Endothelial cell (in vitro differentiated cells): ENCODE measurements at regions not wholly inside any gene's neighbourhood (a gene's known extent, or its start where the extent isn't known, plus 50 kb on each side); places are given as distances from the start of the nearest gene placed in this dataset.

Experiments used
- DNase-seq: peaks from one replicate; pipeline ENCODE4 v3.0.0; 2021; ENCODE audit warnings: low spot score
- H3K27ac Mint-ChIP-seq: one replicate; pipeline ENCODE4 v1.8.0; 2021; ENCODE audit warnings: mixed read lengths, inconsistent platforms; ENCODE audit not compliant: unreplicated experiment
- H3K27me3 Mint-ChIP-seq: one replicate; pipeline ENCODE4 v1.8.0; 2021; ENCODE audit warnings: mild to moderate bottlenecking, moderate library complexity, mixed read lengths, inconsistent platforms; ENCODE audit not compliant: unreplicated experiment
- H3K36me3 Mint-ChIP-seq: one replicate; pipeline ENCODE4 v1.8.0; 2021; ENCODE audit warnings: mild to moderate bottlenecking, low read depth, mixed read lengths, inconsistent platforms; ENCODE audit not compliant: unreplicated experiment
- H3K4me1 Mint-ChIP-seq: one replicate; pipeline ENCODE4 v1.8.0; 2021; ENCODE audit warnings: mild to moderate bottlenecking, mixed read lengths, inconsistent platforms; ENCODE audit not compliant: unreplicated experiment
- H3K4me3 Mint-ChIP-seq: one replicate; pipeline ENCODE4 v1.8.0; 2021; ENCODE audit warnings: mild to moderate bottlenecking, mixed read lengths, inconsistent platforms; ENCODE audit not compliant: unreplicated experiment
- H3K9me3 Mint-ChIP-seq: one replicate; pipeline ENCODE4 v1.8.0; 2021; ENCODE audit warnings: mixed read lengths, inconsistent platforms; ENCODE audit not compliant: unreplicated experiment
- CTCF ChIP-seq: fragments of 200-600 bp; sonication (generic); IDR thresholded peaks from one replicate; pipeline ENCODE4 v1.5.0; 2021; ENCODE audit warnings: antibody characterized with exemption; ENCODE audit not compliant: unreplicated experiment

DNA sequence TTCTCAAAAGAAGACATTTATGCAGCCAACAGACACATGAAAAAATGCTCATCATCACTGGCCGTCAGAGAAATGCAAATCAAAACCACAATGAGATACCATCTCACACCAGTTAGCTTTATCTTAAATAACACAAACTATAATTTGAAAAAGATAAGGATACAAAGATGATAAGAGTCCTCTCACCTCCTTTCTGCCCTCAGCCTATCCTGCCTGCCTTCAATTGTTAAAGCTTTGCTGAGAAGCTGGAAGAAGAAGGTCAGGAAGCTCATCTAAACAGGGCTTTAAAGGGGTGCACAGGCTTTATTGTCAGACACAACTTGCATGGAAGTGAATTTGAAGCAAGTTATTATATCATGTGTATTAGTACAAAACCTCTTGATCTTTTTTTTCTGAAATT is 676.3 kb upstream of the GOT2 start:
- no peak for DNase-seq
- H3K27ac Mint-ChIP-seq: no peak overlapping the region
- no peaks in the 10 kb centered on the region for H3K36me3 Mint-ChIP-seq
- no peak overlapping the region for H3K4me3 Mint-ChIP-seq
- no peaks in the 10 kb centered on the region for H3K4me1 Mint-ChIP-seq
- H3K9me3 Mint-ChIP-seq: no peaks in the 10 kb centered on the region
- TF ChIP-seq CTCF: no peak
- H3K27me3 Mint-ChIP-seq: no peaks in the 10 kb centered on the region

DNA sequence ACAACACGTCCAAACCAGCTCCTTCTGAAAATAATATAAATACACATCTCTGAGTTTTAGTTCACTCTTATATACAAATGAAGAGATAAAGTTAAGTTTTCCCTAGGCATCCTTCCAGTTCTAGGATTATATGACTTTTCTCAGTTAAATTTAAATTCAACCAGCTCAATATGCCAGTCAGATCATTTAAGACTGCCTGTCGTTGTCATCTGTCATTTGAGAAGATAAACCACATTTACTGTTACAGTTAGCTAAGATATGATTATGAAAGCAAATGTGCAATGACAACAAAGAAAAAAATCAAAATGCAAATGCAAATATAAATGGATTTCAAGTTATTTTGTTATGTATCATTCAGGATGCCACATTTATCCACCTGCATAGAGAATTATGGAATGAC is 671.7 kb upstream of the GOT2 start:
- H3K27me3 Mint-ChIP-seq: no peaks in the 10 kb centered on the region
- no peaks in the 10 kb centered on the region for H3K36me3 Mint-ChIP-seq
- no peaks in the 10 kb centered on the region for H3K9me3 Mint-ChIP-seq
- H3K4me1 Mint-ChIP-seq: no peaks in the 10 kb centered on the region
- H3K4me3 Mint-ChIP-seq: no peak overlapping the region
- TF ChIP-seq CTCF: no peak
- H3K27ac Mint-ChIP-seq: no peak overlapping the region
- DNase-seq: no peak

DNA sequence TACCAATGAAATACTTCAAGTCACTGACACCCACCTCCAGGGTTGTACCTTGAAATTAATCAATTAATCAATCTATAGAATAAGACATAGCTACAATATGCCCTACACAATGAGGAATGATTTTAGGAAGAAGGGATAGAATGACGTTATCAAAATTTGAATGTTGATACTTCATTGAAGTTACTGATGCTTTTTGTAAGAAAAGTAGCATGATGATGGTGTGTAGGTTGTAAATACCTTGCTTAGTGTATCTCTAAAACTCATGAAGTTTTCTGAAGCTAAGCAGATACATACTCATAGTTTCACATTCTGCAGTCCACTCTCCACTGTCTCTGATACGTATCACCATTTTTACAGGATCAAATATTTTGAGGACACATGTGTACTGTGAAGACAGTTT is 670.4 kb upstream of the GOT2 start:
- Mint-ChIP-seq H3K27ac (no peak overlapping the region), H3K4me3 (no peak overlapping the region)
- TF ChIP-seq CTCF: no peak

DNA sequence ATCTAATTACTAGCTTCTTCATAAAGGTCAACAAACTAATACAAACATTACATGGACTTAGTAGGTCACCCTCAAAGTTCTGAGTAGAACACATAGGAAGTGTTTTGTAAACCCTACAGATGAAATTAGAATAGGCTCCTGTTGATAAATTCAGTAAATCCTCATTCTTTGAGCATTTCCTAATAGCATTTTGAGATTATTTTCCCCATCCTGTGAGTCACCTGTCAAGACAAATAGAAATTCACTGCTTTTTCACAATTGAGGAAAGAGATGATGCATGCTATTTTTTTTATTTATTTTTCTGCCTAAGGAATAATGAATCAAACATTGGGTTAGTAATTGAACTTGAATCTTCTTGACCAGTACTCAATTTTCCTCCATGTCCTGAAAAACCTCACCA is 666.7 kb upstream of the GOT2 start:
- Mint-ChIP-seq H3K27ac (no peak overlapping the region), H3K4me1 (peaks cover 3% of the 10 kb centered on the region), H3K27me3 (no peaks in the 10 kb centered on the region), H3K36me3 (no peaks in the 10 kb centered on the region), H3K4me3 (no peak overlapping the region), H3K9me3 (no peaks in the 10 kb centered on the region)
- no peak for TF ChIP-seq CTCF
- no peak for DNase-seq

More for the DNA sequence above, 670.4 kb upstream of the GOT2 start:
- DNase-seq: no peak
- H3K27me3 Mint-ChIP-seq: no peaks in the 10 kb centered on the region
- no peaks in the 10 kb centered on the region for H3K36me3 Mint-ChIP-seq
- H3K4me1 Mint-ChIP-seq: no peaks in the 10 kb centered on the region
- no peaks in the 10 kb centered on the region for H3K9me3 Mint-ChIP-seq

GRCh38 chr16:59397638-59398037 is 663.5 kb upstream of the GOT2 start:
- Mint-ChIP-seq H3K27ac (no peak overlapping the region), H3K9me3 (no peaks in the 10 kb centered on the region), H3K4me3 (no peak overlapping the region), H3K36me3 (no peaks in the 10 kb centered on the region), H3K4me1 (peaks cover 7% of the 10 kb centered on the region), H3K27me3 (no peaks in the 10 kb centered on the region)
- TF ChIP-seq CTCF: no peak
- no peak for DNase-seq
